ENCODE measurements at regions not wholly inside any gene's neighbourhood (a gene's known extent, or its start where the extent isn't known, plus 50 kb on each side); places are given as distances from the start of the nearest gene placed in this dataset.

DNA sequence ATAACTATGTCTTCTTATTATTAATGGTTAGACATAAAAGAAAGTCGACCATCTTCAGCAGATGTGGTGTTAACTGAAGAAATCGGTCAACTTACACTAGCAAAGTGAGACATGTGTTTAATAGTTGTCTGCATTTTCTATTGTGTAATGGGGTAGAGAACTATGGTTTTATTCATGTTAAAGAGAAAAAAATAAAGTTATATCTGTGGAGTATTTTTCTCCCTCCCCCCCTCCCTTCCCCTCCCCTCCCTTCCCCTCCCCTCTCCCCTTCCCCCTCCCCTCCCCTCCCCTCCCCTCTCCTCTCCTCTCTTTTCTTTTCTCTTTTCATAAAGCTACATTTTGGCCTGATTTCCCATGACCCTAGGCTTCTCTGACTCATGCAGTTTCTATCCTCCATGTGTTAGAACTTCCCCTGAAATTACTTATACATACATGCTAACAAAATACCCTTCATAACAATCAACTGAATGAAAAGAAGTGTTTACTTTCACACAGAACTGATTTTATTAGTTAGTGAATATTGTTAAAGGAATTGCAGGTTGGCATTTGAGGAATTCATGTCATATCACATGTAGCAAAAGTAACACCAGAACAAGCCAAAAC is 1431.0 kb upstream of the ATXN8OS start:
- Histone ChIP-seq H3K9me3 (ENCODE audit: control insufficient read depth, low read length) (no peaks in the 10 kb centered on the region), H3K4me3 (ENCODE audit: insufficient read depth, low read depth, low read length) (no peak overlapping the region), H3K27ac (ENCODE audit: insufficient read depth, low read depth, low read length, poor library complexity, severe bottlenecking) (no peak overlapping the region), H3K4me1 (ENCODE audit: control insufficient read depth, insufficient read depth, low read length) (no peaks in the 10 kb centered on the region), H3K36me3 (ENCODE audit: control insufficient read depth, insufficient read depth, low read length) (no peaks in the 10 kb centered on the region), H3K27me3 (ENCODE audit: control insufficient read depth, insufficient read depth, low read length, poor library complexity, severe bottlenecking) (no peaks in the 10 kb centered on the region)
- WGBS, 2 experiments = 93 to 98% methylated on average over 2 of the region's 2 CpGs

DNA sequence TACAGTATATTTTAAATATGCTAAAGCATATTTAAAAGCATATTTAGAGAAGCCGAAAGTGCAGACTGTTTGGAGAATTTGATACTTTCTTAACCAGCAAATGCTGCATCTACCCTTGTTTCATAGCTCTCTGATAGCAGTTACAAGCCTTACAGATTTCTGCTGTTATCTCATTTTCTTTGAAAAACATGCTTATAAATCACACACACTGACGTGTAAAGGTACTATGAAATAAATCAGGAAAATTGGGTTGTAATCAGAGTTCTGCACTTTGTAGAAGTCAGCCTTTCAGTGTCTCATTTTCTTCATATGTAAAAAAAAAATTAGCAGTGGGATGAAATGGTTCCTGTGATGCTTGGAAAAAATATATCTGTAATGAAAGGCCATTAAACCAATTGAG is 1432.4 kb upstream of the ATXN8OS start:
- H3K4me3 ChIP-seq (ENCODE audit: insufficient read depth, low read depth, low read length) = no peak overlapping the region
- H3K27ac ChIP-seq (ENCODE audit: insufficient read depth, low read depth, low read length, poor library complexity, severe bottlenecking) = no peak overlapping the region
- no peaks in the 10 kb centered on the region for H3K27me3 ChIP-seq (ENCODE audit: control insufficient read depth, insufficient read depth, low read length, poor library complexity, severe bottlenecking)
- H3K4me1 ChIP-seq (ENCODE audit: control insufficient read depth, insufficient read depth, low read length) = no peaks in the 10 kb centered on the region
- WGBS, 2 experiments = 90 to 94% methylated on average over 2 of the region's 2 CpGs
- H3K36me3 ChIP-seq (ENCODE audit: control insufficient read depth, insufficient read depth, low read length) = no peaks in the 10 kb centered on the region
- H3K9me3 ChIP-seq (ENCODE audit: control insufficient read depth, low read length) = no peaks in the 10 kb centered on the region

DNA sequence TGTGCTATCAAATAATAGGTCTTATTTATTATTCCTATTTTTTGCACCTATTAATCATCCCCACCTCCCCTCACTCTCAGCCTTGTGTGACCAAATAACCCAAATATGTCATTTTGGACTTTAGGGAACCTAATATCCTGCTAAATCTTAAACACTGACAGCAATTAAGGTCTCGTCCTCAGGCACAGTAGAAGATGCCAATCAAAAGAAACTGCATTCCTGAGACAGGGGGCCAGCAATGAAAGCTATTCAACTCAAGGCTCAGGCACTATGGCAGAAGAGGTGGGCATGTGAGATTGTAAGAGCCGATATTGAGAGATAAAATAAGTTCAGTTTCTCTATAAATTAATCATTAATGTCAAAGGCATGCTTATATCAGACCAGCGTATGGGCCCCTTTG is 1437.7 kb upstream of the PCDH9 start:
- Histone ChIP-seq H3K27ac (ENCODE audit: insufficient read depth, low read depth, low read length, poor library complexity, severe bottlenecking) (no peak overlapping the region), H3K4me1 (ENCODE audit: control insufficient read depth, insufficient read depth, low read length) (no peaks in the 10 kb centered on the region), H3K9me3 (ENCODE audit: control insufficient read depth, low read length) (no peaks in the 10 kb centered on the region), H3K27me3 (ENCODE audit: control insufficient read depth, insufficient read depth, low read length, poor library complexity, severe bottlenecking) (no peaks in the 10 kb centered on the region), H3K36me3 (ENCODE audit: control insufficient read depth, insufficient read depth, low read length) (no peaks in the 10 kb centered on the region), H3K4me3 (ENCODE audit: insufficient read depth, low read depth, low read length) (no peak overlapping the region)
- WGBS, 2 experiments = 72 to 74% methylated on average over 2 of the region's 3 CpGs

DNA sequence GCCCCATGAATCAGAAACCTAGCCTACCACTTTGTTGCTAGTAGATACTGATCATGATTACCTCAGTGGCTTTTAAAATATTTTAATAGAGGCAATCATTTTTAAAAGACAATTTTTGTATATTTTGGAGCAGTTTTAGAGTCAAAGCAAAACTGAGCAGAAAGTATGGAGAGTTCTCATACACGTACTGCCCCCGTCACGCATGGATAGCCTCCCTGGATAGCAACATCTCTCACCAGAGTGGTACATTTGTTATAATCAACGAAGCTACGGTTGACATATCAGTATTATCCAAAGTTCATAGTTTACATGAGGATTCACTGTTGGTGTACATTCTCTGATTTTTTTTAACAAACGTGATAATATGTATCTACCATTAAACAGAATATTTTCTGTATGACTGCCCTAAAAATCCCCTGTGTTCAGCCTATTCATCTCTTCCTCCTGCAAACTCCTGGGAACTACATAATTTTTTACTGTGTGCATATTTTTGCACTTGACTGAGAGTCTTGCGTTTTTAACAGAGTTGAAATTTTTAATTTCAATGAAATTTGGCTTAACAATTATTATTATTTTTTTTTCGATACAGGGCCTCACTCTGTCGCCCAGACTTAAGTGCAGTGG is 1436.8 kb upstream of the PCDH9 start:
- Histone ChIP-seq H3K27ac (ENCODE audit: insufficient read depth, low read depth, low read length, poor library complexity, severe bottlenecking) (no peak overlapping the region), H3K4me3 (ENCODE audit: insufficient read depth, low read depth, low read length) (no peak overlapping the region), H3K27me3 (ENCODE audit: control insufficient read depth, insufficient read depth, low read length, poor library complexity, severe bottlenecking) (no peaks in the 10 kb centered on the region), H3K4me1 (ENCODE audit: control insufficient read depth, insufficient read depth, low read length) (no peaks in the 10 kb centered on the region), H3K9me3 (ENCODE audit: control insufficient read depth, low read length) (no peaks in the 10 kb centered on the region), H3K36me3 (ENCODE audit: control insufficient read depth, insufficient read depth, low read length) (no peaks in the 10 kb centered on the region)
- 79 to 88% methylated on average over 7 to 9 of the region's 9 CpGs for WGBS, 2 experiments

DNA sequence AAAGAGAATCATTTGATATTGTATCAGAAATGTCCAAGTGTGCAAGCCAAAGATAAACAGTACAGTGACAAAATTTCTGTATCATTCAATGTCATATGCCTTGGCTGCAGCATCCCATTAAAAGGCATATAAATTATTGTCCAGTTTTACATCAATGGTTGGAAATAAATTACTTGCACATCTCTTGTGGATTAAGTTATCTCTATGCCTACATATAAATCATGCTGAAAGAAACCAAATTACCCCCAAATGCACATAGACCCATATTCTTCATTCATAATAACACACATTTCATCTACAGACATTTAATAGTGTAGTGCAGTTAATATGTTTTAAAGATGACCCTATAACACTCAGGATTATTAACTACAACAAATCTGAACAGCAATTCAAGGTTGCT is 1415.7 kb upstream of the PCDH9 start:
- H3K36me3 ChIP-seq (ENCODE audit: control insufficient read depth, insufficient read depth, low read length) = no peaks in the 10 kb centered on the region
- H3K9me3 ChIP-seq (ENCODE audit: control insufficient read depth, low read length) = no peaks in the 10 kb centered on the region
- no peaks in the 10 kb centered on the region for H3K27me3 ChIP-seq (ENCODE audit: control insufficient read depth, insufficient read depth, low read length, poor library complexity, severe bottlenecking)
- H3K4me1 ChIP-seq (ENCODE audit: control insufficient read depth, insufficient read depth, low read length) = no peaks in the 10 kb centered on the region
- no peak overlapping the region for H3K27ac ChIP-seq (ENCODE audit: insufficient read depth, low read depth, low read length, poor library complexity, severe bottlenecking)
- no peak overlapping the region for H3K4me3 ChIP-seq (ENCODE audit: insufficient read depth, low read depth, low read length)

DNA sequence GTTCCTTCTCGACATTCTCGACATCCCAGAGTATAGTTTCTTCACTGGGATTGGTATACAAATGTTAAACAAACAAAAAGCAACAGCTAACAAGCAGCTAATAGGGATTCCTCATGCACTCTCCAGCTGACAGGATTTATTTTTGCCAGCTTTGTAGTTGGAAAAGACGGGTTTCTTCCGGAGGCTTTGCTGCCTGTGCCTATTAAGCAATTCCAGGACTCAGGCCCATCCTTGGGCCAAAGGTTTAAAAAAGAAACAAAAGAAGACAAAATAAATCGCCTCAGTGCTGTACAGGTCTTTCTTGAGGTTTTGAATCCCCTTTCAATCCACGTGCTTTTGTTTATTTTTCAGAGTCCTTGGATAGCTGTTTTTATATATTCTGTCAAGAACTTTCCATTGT is 1414.5 kb upstream of the PCDH9 start:
- Histone ChIP-seq H3K9me3 (ENCODE audit: control insufficient read depth, low read length) (no peaks in the 10 kb centered on the region), H3K36me3 (ENCODE audit: control insufficient read depth, insufficient read depth, low read length) (no peaks in the 10 kb centered on the region), H3K4me3 (ENCODE audit: insufficient read depth, low read depth, low read length) (no peak overlapping the region), H3K27ac (ENCODE audit: insufficient read depth, low read depth, low read length, poor library complexity, severe bottlenecking) (no peak overlapping the region), H3K27me3 (ENCODE audit: control insufficient read depth, insufficient read depth, low read length, poor library complexity, severe bottlenecking) (no peaks in the 10 kb centered on the region), H3K4me1 (ENCODE audit: control insufficient read depth, insufficient read depth, low read length) (no peaks in the 10 kb centered on the region)
- 55 to 64% methylated on average over 6 of the region's 6 CpGs for WGBS, 2 experiments

DNA sequence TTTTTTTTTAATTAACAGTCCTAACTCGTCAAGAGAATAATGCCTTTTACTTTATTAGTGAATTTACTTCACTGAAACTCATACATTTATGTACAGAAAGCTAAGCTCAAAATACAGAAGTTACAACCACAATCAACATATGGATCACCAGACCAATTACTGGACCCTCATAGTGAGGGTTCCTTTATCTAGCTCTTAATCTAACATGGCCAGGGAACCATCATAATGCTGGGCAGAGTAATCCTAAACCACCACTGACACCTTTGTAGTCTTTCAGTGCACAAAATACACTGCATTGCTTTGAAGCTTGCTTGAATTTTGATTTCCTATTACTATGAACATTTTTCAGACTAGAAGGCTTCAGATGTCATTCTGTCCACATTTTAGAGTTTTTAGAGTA is 1406.6 kb upstream of the PCDH9 start:
- H3K4me3 ChIP-seq (ENCODE audit: insufficient read depth, low read depth, low read length) = no peak overlapping the region
- no peaks in the 10 kb centered on the region for H3K9me3 ChIP-seq (ENCODE audit: control insufficient read depth, low read length)
- no peak overlapping the region for H3K27ac ChIP-seq (ENCODE audit: insufficient read depth, low read depth, low read length, poor library complexity, severe bottlenecking)
- WGBS, 2 experiments = 86% methylated on average over 1 of the region's 1 CpG; no CpG with 5 or more reads in 1 of the 2 experiments
- H3K4me1 ChIP-seq (ENCODE audit: control insufficient read depth, insufficient read depth, low read length) = no peaks in the 10 kb centered on the region
- H3K27me3 ChIP-seq (ENCODE audit: control insufficient read depth, insufficient read depth, low read length, poor library complexity, severe bottlenecking) = no peaks in the 10 kb centered on the region
- no peaks in the 10 kb centered on the region for H3K36me3 ChIP-seq (ENCODE audit: control insufficient read depth, insufficient read depth, low read length)

DNA sequence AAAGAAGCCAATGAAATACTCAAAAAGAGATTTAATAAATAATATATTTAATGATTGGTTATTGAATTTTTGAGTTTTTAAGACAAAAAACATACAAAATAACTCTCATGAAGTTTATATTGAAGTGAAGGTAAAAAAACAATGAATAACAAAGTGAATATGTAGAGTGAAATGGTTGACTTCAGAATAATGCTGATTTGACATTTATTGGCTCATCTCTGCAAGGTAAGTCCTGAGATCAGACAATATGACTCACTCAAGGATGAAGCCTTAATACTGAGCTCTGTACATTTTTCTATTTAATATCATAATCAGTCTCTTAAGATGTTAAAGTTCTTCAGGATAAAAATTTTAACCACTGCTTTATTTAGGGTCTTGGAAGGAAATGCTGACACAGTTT is 1398.9 kb upstream of the PCDH9 start:
- H3K27me3 ChIP-seq (ENCODE audit: control insufficient read depth, insufficient read depth, low read length, poor library complexity, severe bottlenecking) = no peaks in the 10 kb centered on the region

DNA sequence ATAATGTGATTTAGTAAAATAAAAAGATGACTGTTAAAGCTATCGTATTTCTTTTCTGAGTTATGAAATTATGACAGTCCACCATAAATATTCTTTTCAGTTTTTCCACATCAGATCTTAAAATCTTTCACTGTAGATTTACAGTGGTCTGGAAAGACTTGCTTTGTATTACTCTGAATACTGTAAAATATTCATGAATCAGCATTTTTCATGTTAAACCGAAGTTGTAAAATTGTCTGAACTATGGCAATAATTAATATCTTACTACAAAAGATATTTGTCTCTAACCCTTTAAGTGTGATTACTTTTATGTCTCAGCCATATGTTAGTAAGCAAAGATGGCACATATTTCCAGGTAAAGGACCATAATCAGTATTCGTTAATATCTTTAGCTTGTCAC is 1397.2 kb upstream of the PCDH9 start:
- WGBS, 2 experiments = no CpG with 5 or more reads among the region's 3 CpGs
- Histone ChIP-seq H3K4me3 (ENCODE audit: insufficient read depth, low read depth, low read length) (no peak overlapping the region), H3K36me3 (ENCODE audit: control insufficient read depth, insufficient read depth, low read length) (no peaks in the 10 kb centered on the region), H3K4me1 (ENCODE audit: control insufficient read depth, insufficient read depth, low read length) (no peaks in the 10 kb centered on the region), H3K27ac (ENCODE audit: insufficient read depth, low read depth, low read length, poor library complexity, severe bottlenecking) (no peak overlapping the region), H3K9me3 (ENCODE audit: control insufficient read depth, low read length) (no peaks in the 10 kb centered on the region), H3K27me3 (ENCODE audit: control insufficient read depth, insufficient read depth, low read length, poor library complexity, severe bottlenecking) (no peaks in the 10 kb centered on the region)

More for the DNA sequence above, 1398.9 kb upstream of the PCDH9 start:
- no peaks in the 10 kb centered on the region for H3K9me3 ChIP-seq (ENCODE audit: control insufficient read depth, low read length)
- no peaks in the 10 kb centered on the region for H3K4me1 ChIP-seq (ENCODE audit: control insufficient read depth, insufficient read depth, low read length)
- H3K27ac ChIP-seq (ENCODE audit: insufficient read depth, low read depth, low read length, poor library complexity, severe bottlenecking) = no peak overlapping the region
- no peak overlapping the region for H3K4me3 ChIP-seq (ENCODE audit: insufficient read depth, low read depth, low read length)
- H3K36me3 ChIP-seq (ENCODE audit: control insufficient read depth, insufficient read depth, low read length) = no peaks in the 10 kb centered on the region

DNA sequence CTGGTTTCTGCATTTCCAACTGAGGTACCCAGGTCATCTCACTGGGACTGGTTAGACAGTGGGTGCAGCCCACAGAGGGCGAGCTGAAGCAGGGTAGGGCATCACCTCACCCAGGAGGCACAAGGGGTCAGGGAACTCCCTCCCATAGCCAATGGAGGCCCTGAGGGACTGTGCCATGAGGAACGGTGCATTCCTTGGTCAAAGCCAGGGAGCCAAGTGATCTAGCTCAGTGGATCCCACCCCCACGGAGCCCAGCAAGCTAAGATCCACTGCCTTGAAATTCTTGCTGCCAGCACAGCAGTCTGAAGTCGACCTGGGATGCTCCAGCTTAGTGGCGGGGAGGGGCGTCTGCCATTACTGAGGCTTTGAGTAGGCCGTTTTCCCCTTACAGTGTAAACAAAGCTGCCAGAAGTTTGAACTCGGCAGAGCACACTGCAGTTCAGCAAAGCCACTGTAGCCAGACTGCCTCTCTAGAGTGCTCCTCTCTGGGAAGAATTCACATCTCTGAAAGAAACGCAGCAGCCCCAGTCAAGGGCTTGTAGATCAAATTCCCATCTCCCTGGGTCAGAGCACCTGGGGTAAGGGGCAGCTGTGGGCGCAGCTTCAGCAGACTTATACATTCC is 1386.6 kb upstream of the PCDH9 start:
- Histone ChIP-seq H3K4me1 (ENCODE audit: control insufficient read depth, insufficient read depth, low read length) (no peaks in the 10 kb centered on the region), H3K36me3 (ENCODE audit: control insufficient read depth, insufficient read depth, low read length) (no peaks in the 10 kb centered on the region), H3K9me3 (ENCODE audit: control insufficient read depth, low read length) (no peaks in the 10 kb centered on the region), H3K27me3 (ENCODE audit: control insufficient read depth, insufficient read depth, low read length, poor library complexity, severe bottlenecking) (no peaks in the 10 kb centered on the region), H3K4me3 (ENCODE audit: insufficient read depth, low read depth, low read length) (no peak overlapping the region), H3K27ac (ENCODE audit: insufficient read depth, low read depth, low read length, poor library complexity, severe bottlenecking) (no peak overlapping the region)
- 91 to 93% methylated on average over 10 of the region's 10 CpGs for WGBS, 2 experiments
